KMS-11 (cell line): ENCODE measurements at regions not wholly inside any gene's neighbourhood (a gene's known extent, or its start where the extent isn't known, plus 50 kb on each side); places are given as distances from the start of the nearest gene placed in this dataset.
"Not testable (repeated sequence)": the region's sequence is repeated elsewhere in the genome, so short reads cannot be mapped to it uniquely, and the experiment has no call there.

Experiments
- H2AFZ ChIP-seq: fragments of 200-600 bp; sonication (generic); 2 replicates; pipeline ENCODE4 v1.6.1; 2016; ENCODE audit warnings: antibody characterized with exemption, mixed run types, low read depth
- H3K27ac ChIP-seq: fragments of 200-600 bp; sonication (generic); 2 replicates; pipeline ENCODE4 v1.6.1; 2016; ENCODE audit warnings: mild to moderate bottlenecking, mixed run types
- H3K27me3 ChIP-seq: fragments of 200-600 bp; sonication (generic); 2 replicates; pipeline ENCODE4 v1.6.1; 2017; ENCODE audit warnings: mild to moderate bottlenecking, low read depth, mixed run types, moderate library complexity; ENCODE audit not compliant: insufficient read depth
- H3K36me3 ChIP-seq: fragments of 200-600 bp; sonication (generic); 2 replicates; pipeline ENCODE4 v1.6.1; 2017; ENCODE audit warnings: mild to moderate bottlenecking, mixed run types; ENCODE audit not compliant: insufficient read depth
- H3K4me1 ChIP-seq: fragments of 200-600 bp; sonication (generic); 2 replicates; pipeline ENCODE4 v1.6.1; 2016; ENCODE audit warnings: mild to moderate bottlenecking, low read depth, mixed run types; ENCODE audit not compliant: poor library complexity, severe bottlenecking
- H3K4me2 ChIP-seq: fragments of 200-600 bp; sonication (generic); 2 replicates; pipeline ENCODE4 v1.7.0; 2016; ENCODE audit warnings: mild to moderate bottlenecking, mixed run types
- H3K4me3 ChIP-seq: fragments of 200-600 bp; sonication (generic); IDR thresholded peaks from 2 replicates; pipeline ENCODE4 v1.6.1; 2017; ENCODE audit warnings: low read depth, low read length, mixed read lengths; ENCODE audit not compliant: insufficient read depth
- H3K79me2 ChIP-seq: fragments of 200-600 bp; sonication (generic); 2 replicates; pipeline ENCODE4 v1.6.1; 2016; ENCODE audit warnings: low read depth, mixed run types; ENCODE audit not compliant: insufficient read depth
- H3K9ac ChIP-seq: fragments of 200-600 bp; sonication (generic); 2 replicates; pipeline ENCODE4 v1.6.1; 2016; ENCODE audit warnings: mild to moderate bottlenecking, mixed run types
- H4K20me1 ChIP-seq: fragments of 200-600 bp; sonication (generic); 2 replicates; pipeline ENCODE4 v1.6.1; 2016; ENCODE audit warnings: mild to moderate bottlenecking, mixed run types; ENCODE audit not compliant: insufficient read depth
- TF ChIP-seq, protein P1 (sequence below): fragments of 200-600 bp; sonication (generic); conservative IDR thresholded peaks from 2 replicates; pipeline ENCODE4 v1.6.1; 2017; ENCODE audit warnings: low read depth, mild to moderate bottlenecking, antibody characterized with exemption, low read length, moderate library complexity, mixed read lengths

GRCh38 chr9:90073186-90073945 is 468.6 kb downstream of the GADD45G start:
- Histone ChIP-seq H3K4me3 (no peak overlapping the region), H3K9ac (no peak overlapping the region), H3K27ac (no peak overlapping the region), H4K20me1 (no peaks in the 10 kb centered on the region), H2AFZ (no peak overlapping the region), H3K4me1 (peaks cover 19% of the 10 kb centered on the region), H3K79me2 (no peaks in the 10 kb centered on the region), H3K27me3 (no peaks in the 10 kb centered on the region), H3K36me3 (no peaks in the 10 kb centered on the region), H3K4me2 (no peak overlapping the region)
- TF ChIP-seq, protein P1, sequence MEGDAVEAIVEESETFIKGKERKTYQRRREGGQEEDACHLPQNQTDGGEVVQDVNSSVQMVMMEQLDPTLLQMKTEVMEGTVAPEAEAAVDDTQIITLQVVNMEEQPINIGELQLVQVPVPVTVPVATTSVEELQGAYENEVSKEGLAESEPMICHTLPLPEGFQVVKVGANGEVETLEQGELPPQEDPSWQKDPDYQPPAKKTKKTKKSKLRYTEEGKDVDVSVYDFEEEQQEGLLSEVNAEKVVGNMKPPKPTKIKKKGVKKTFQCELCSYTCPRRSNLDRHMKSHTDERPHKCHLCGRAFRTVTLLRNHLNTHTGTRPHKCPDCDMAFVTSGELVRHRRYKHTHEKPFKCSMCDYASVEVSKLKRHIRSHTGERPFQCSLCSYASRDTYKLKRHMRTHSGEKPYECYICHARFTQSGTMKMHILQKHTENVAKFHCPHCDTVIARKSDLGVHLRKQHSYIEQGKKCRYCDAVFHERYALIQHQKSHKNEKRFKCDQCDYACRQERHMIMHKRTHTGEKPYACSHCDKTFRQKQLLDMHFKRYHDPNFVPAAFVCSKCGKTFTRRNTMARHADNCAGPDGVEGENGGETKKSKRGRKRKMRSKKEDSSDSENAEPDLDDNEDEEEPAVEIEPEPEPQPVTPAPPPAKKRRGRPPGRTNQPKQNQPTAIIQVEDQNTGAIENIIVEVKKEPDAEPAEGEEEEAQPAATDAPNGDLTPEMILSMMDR: no peak

DNA sequence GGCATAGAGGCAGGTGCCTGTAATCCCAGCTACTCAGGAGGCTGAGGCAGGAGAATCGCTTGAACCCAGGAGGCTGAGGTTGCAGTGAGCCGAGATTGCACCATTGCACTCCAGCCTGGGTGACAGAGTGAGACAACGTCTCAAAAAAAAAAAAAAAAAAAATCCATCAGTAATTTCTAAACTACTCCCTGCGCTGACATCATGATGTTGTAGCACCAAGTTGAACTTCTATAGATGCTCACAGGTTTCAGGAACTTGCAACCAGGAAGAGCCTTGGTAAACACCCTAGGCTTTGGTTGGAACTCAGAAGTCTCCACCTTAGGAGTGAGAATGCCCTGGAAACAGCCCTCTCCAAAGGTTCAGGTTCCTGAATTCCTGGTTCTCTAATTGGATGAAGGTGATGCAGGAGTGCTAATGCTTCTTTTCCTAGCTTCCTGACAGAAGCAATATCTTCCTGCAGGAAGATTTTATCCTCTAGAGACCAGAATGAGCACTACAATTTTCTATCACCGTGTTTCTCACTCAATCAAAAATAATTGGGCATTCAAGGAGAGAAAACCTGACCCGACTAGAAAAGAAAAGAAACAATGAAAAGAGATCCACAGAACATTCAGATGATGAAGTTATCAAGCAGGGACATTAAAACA is 469.6 kb downstream of the GADD45G start:
- no peak overlapping the region for H3K4me3 ChIP-seq
- no peaks in the 10 kb centered on the region for H3K27me3 ChIP-seq
- H4K20me1 ChIP-seq: no peaks in the 10 kb centered on the region
- no peak overlapping the region for H3K9ac ChIP-seq
- H3K4me2 ChIP-seq: no peak overlapping the region
- H3K36me3 ChIP-seq: no peaks in the 10 kb centered on the region
- no peak overlapping the region for H2AFZ ChIP-seq
- no peak overlapping the region for H3K27ac ChIP-seq
- TF ChIP-seq, protein P1: no peak
- peaks cover 30% of the 10 kb centered on the region for H3K4me1 ChIP-seq
- no peaks in the 10 kb centered on the region for H3K79me2 ChIP-seq

- not testable (repeated sequence) for H3K36me3 ChIP-seq, H3K4me3 ChIP-seq, H3K27ac ChIP-seq, H3K27me3 ChIP-seq, H3K79me2 ChIP-seq, H4K20me1 ChIP-seq, H3K9ac ChIP-seq, H2AFZ ChIP-seq
- Histone ChIP-seq H3K4me1 (peaks cover 51% of the 10 kb centered on the region), H3K4me2 (peak overlapping the region; percentile 59)
Observed at GRCh38 chr9:90077598-90077997, 472.8 kb downstream of the GADD45G start.

DNA sequence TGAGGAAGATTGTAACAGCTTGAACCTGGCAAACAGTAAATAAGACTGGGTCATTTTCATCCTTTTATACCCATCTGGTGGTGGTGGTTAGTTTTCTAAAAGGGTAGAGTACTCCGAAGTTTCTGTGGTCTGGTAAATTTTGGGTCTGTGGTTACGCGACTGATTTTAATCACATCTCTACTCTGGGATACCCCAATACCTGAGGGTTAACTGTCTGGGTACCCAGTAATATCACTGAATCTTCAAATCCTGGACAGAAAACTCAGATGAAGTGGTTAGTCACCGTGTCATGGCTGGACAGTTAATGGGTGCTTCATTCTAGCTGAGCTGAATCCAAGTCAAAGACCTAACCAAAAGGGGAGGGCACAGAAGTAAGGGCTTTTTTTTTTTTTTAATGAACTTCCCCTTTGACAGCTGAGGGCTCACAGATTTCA is 474.2 kb downstream of the GADD45G start:
- H3K4me1 ChIP-seq: peaks cover 51% of the 10 kb centered on the region
- peak overlapping the region; percentile 47 for H3K27ac ChIP-seq
- no peaks in the 10 kb centered on the region for H3K79me2 ChIP-seq
- H3K36me3 ChIP-seq: no peaks in the 10 kb centered on the region
- peak overlapping the region; percentile 59 for H3K4me2 ChIP-seq
- no peaks in the 10 kb centered on the region for H4K20me1 ChIP-seq
- no peak overlapping the region for H2AFZ ChIP-seq
- no peaks in the 10 kb centered on the region for H3K27me3 ChIP-seq
- H3K9ac ChIP-seq: no peak overlapping the region
- TF ChIP-seq, protein P1: no peak
- H3K4me3 ChIP-seq: no peak overlapping the region

DNA sequence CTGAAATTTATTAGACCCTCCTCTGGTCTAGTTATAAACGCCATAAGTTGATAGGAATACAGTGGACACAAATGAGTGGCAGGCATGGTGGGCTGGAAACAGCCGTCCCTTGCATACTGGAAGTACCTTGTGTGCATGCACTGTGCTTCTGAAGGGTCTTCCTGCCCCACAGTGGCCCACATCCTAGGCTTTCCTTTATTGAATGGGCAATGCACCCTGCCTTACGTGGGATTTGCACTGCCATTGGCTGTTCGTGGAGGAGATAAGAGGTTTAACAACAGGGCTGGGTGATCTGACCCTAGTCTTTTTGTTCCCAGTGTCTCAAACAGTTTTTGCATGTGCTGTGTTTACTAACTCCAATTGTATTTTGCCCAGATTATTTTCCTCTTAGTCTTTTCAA is 480.8 kb downstream of the GADD45G start:
- Histone ChIP-seq H3K9ac (no peak overlapping the region), H3K4me1 (peaks cover 9% of the 10 kb centered on the region), H3K4me3 (no peak overlapping the region), H3K36me3 (no peaks in the 10 kb centered on the region), H3K79me2 (no peaks in the 10 kb centered on the region), H2AFZ (no peak overlapping the region), H4K20me1 (no peaks in the 10 kb centered on the region), H3K27ac (no peak overlapping the region), H3K4me2 (no peak overlapping the region), H3K27me3 (no peaks in the 10 kb centered on the region)
- TF ChIP-seq, protein P1: no peak
